A673 (cell line): ENCODE measurements at regions not wholly inside any gene's neighbourhood (a gene's known extent, or its start where the extent isn't known, plus 50 kb on each side); places are given as distances from the start of the nearest gene placed in this dataset.

Experiments used
- BruUV-seq: library from RNA; stranded (reverse); fragments of 400-500 nt; replicated peaks from 2 replicates; lab custom pipeline; 2021; lab: Mats Ljungman, UMichigan
- CTCF ChIA-PET: fragments of 300-600 bp; sonication (Branson Sonifier 250); formaldehyde crosslinking; loops from one replicate; lab custom pipeline; 2022; ENCODE audit warnings: antibody characterized with exemption; lab: Charles Lee
- POLR2A ChIA-PET: fragments of 300-600 bp; sonication (Branson Sonifier 250); formaldehyde crosslinking; loops from one replicate; lab custom pipeline; 2022; ENCODE audit warnings: antibody characterized with exemption; ENCODE audit not compliant: low non-redundant PET; lab: Charles Lee
- DNase-seq: peaks from one replicate; pipeline ENCODE4 v3.0.0-alpha.2; 2015; ENCODE audit warnings: low spot score
- H3K27ac ChIP-seq: fragments of 200-600 bp; sonication (generic); 2 replicates; pipeline ENCODE4 v1.5.1; 2016; ENCODE audit warnings: mixed run types, low read depth, mild to moderate bottlenecking, mixed read lengths, antibody characterized with exemption, low read length; ENCODE audit not compliant: poor library complexity, severe bottlenecking
- H3K27me3 ChIP-seq: fragments of 200-600 bp; sonication (generic); replicated peaks from 2 replicates; pipeline ENCODE4 v1.6.1; 2017; ENCODE audit warnings: mixed run types, low read depth, mild to moderate bottlenecking, mixed read lengths, antibody characterized with exemption, low read length; ENCODE audit not compliant: insufficient read depth, poor library complexity
- H3K36me3 ChIP-seq: fragments of 200-600 bp; sonication (generic); 2 replicates; pipeline ENCODE4 v1.6.1; 2016; ENCODE audit warnings: mixed run types, mild to moderate bottlenecking, mixed read lengths, antibody characterized with exemption, low read length; ENCODE audit not compliant: insufficient read depth, poor library complexity, severe bottlenecking
- H3K4me1 ChIP-seq: fragments of 200-600 bp; sonication (generic); 2 replicates; pipeline ENCODE4 v1.6.1; 2017; ENCODE audit warnings: mixed run types, mild to moderate bottlenecking, mixed read lengths, antibody characterized with exemption, low read length; ENCODE audit not compliant: insufficient read depth, poor library complexity, severe bottlenecking
- H3K4me3 ChIP-seq: fragments of 200-600 bp; sonication (generic); 2 replicates; pipeline ENCODE4 v1.5.1; 2016; ENCODE audit warnings: low read depth, mixed run types, mild to moderate bottlenecking, mixed read lengths, low read length; ENCODE audit not compliant: poor library complexity, severe bottlenecking
- H3K9me3 ChIP-seq: fragments of 200-600 bp; sonication (generic); 2 replicates; pipeline ENCODE4 v1.6.1; 2016; ENCODE audit warnings: mixed run types, low read depth, mild to moderate bottlenecking, mixed read lengths, antibody characterized with exemption, low read length; ENCODE audit not compliant: poor library complexity, severe bottlenecking
- CTCF ChIP-seq: fragments of 300-800, 200-600 bp; sonication (generic); conservative IDR thresholded peaks from 2 replicates; pipeline ENCODE4 v1.5.1; 2017; ENCODE audit warnings: low read depth, mild to moderate bottlenecking, antibody characterized with exemption, low read length, moderate library complexity, mixed read lengths
- EZH2 ChIP-seq: fragments of 200-600 bp; sonication (generic); IDR thresholded peaks from 2 replicates; pipeline ENCODE4 v1.6.1; 2017; ENCODE audit warnings: borderline replicate concordance, low read depth, mild to moderate bottlenecking, mixed read lengths, antibody characterized with exemption, low read length; ENCODE audit not compliant: poor library complexity, severe bottlenecking
- intact Hi-C: fragments of 100-400 bp; cut with micrococcal nuclease; formaldehyde crosslinking; loops from one replicate; pipeline ENCODE4 v1.10.0; 2022; ENCODE audit not compliant: unreplicated experiment

GRCh38 chr15:88395241-88395640 is 71.9 kb downstream of the MRPL46 start:
- BruUV-seq = no TSS peak
- intact Hi-C loops = no loop called here
- no peaks in the 10 kb centered on the region for H3K36me3 ChIP-seq
- peaks cover 18% of the 10 kb centered on the region for H3K4me1 ChIP-seq
- POLR2A ChIA-PET = no interaction called here
- H3K27ac ChIP-seq = no peak overlapping the region
- H3K27me3 ChIP-seq = no peaks in the 10 kb centered on the region
- no peaks in the 10 kb centered on the region for H3K9me3 ChIP-seq
- TF ChIP-seq CTCF (no peak), EZH2 (no peak)
- DNase-seq = no peak
- CTCF ChIA-PET = no interaction called here
- H3K4me3 ChIP-seq = no peak overlapping the region

- no peaks in the 10 kb centered on the region for H3K36me3 ChIP-seq
- no peaks in the 10 kb centered on the region for H3K9me3 ChIP-seq
- BruUV-seq = no TSS peak
- TF ChIP-seq CTCF = no peak
- H3K27me3 ChIP-seq = no peaks in the 10 kb centered on the region
- no peak overlapping the region for H3K27ac ChIP-seq
- POLR2A ChIA-PET = no interaction called here
- no peak overlapping the region for H3K4me3 ChIP-seq
- peaks cover 14% of the 10 kb centered on the region for H3K4me1 ChIP-seq
- no peak for DNase-seq
- CTCF ChIA-PET = no interaction called here
- intact Hi-C loops = no loop called here
Measured at GRCh38 chr15:88394553-88395145, 72.5 kb downstream of the MRPL46 start.

- intact Hi-C loops = no loop called here
- no peak overlapping the region for H3K27ac ChIP-seq
- H3K4me1 ChIP-seq = peaks cover 14% of the 10 kb centered on the region
- no peaks in the 10 kb centered on the region for H3K27me3 ChIP-seq
- TF ChIP-seq EZH2 (no peak), CTCF (no peak)
- no TSS peak for BruUV-seq
- no peak for DNase-seq
- no peak overlapping the region for H3K4me3 ChIP-seq
- CTCF ChIA-PET = no interaction called here
- POLR2A ChIA-PET = no interaction called here
- no peaks in the 10 kb centered on the region for H3K36me3 ChIP-seq
- no peaks in the 10 kb centered on the region for H3K9me3 ChIP-seq
Measured at GRCh38 chr15:88393719-88394519, 73.3 kb downstream of the MRPL46 start.
